HCT116 (cell line): ENCODE measurements at regions not wholly inside any gene's neighbourhood (a gene's known extent, or its start where the extent isn't known, plus 50 kb on each side); places are given as distances from the start of the nearest gene placed in this dataset.

Source experiments
- ATAC-seq: fragments of 200-7000 bp; cut with Tn5 transposase; 2 replicates; pipeline ENCODE4 v1.9.1; 2020; ENCODE audit warnings: mild to moderate bottlenecking, moderate library complexity
- BruUV-seq: library from RNA; stranded (reverse); fragments of 400-500 nt; replicated peaks from 2 replicates; lab custom pipeline; 2021; lab: Mats Ljungman, UMichigan
- CTCF ChIA-PET: fragments of 300-600 bp; sonication (Branson Sonifier 250); formaldehyde crosslinking; loops from one replicate; lab custom pipeline; 2021; ENCODE audit warnings: antibody characterized with exemption; lab: Charles Lee
- POLR2A ChIA-PET: fragments of 300-600, 350-600 bp; sonication (Branson Sonifier 250); formaldehyde crosslinking; loops from one replicate; lab custom pipeline; 2021; ENCODE audit warnings: antibody characterized with exemption; lab: Charles Lee
- RAD21 ChIA-PET, 2 experiments: fragments of 300-600 bp; sonication (Branson Sonifier 250); formaldehyde crosslinking; loops; one replicate each; lab custom pipeline; 2023; ENCODE audit warnings: low total read pairs in 2 of 2; ENCODE audit not compliant: uncharacterized antibody in 2 of 2, unreplicated experiment in 2 of 2, low non-redundant PET in 1 of 2; lab: Charles Lee
- DNase-seq: peaks from one replicate; pipeline ENCODE4 v3.0.0-alpha.2; 2010; ENCODE audit warnings: low read depth, low spot score
- H2AFZ ChIP-seq: fragments of 200-600 bp; shearing (Covaris generic), sonication (generic); 2 replicates; pipeline ENCODE4 v1.6.1; 2017; ENCODE audit warnings: low read depth, mixed run types, mixed read lengths, antibody characterized with exemption, low read length; ENCODE audit not compliant: poor library complexity, severe bottlenecking
- H3K27ac ChIP-seq: 2 replicates; pipeline ENCODE4 v1.5.1; 2012; ENCODE audit warnings: low read depth, low read length
- H3K27me3 ChIP-seq: fragments of 200-600 bp; sonication (generic); 2 replicates; pipeline ENCODE4 v1.6.1; 2016; ENCODE audit warnings: mixed run types, low read length, mixed read lengths; ENCODE audit not compliant: insufficient read depth
- H3K36me3 ChIP-seq, 2 experiments: fragments of 200-500 bp in 1 of 2; fragments of 200-600 bp in 1 of 2; sonication (Bioruptor generic) in 1 of 2; sonication (generic) in 1 of 2; 2 replicates each; pipeline versions ENCODE4 v1.5.1 to v1.6.1; 2014 to 2016; ENCODE audit warnings: low read length in 2 of 2, inconsistent platforms in 1 of 2, mixed read lengths in 1 of 2, mixed run types in 1 of 2; ENCODE audit not compliant: insufficient read depth in 2 of 2, control insufficient read depth in 1 of 2
- H3K4me1 ChIP-seq, 2 experiments: fragments of 200-600 bp in 1 of 2; sonication (generic) in 1 of 2; 2 replicates each; pipeline versions ENCODE4 v1.5.1 to v1.6.1; 2012 to 2017; ENCODE audit warnings: low read length in 2 of 2, inconsistent platforms in 1 of 2, mild to moderate bottlenecking in 1 of 2, mixed read lengths in 1 of 2, mixed run types in 1 of 2, moderate library complexity in 1 of 2; ENCODE audit not compliant: insufficient read depth in 2 of 2, control insufficient read depth in 1 of 2
- H3K4me2 ChIP-seq: fragments of 200-600 bp; sonication (generic); 2 replicates; pipeline ENCODE4 v1.6.1; 2017; ENCODE audit warnings: mixed run types, low read length, mixed read lengths
- H3K4me3 ChIP-seq, 2 experiments: fragments of 200-600 bp in 1 of 2; sonication (generic) in 1 of 2; replicated peaks in 1 of 2; 2 replicates each; pipeline ENCODE4 v1.5.1; 2011 to 2016; ENCODE audit warnings: low read length in 2 of 2, control low read depth in 1 of 2, low read depth in 1 of 2, mild to moderate bottlenecking in 1 of 2, mixed read lengths in 1 of 2, mixed run types in 1 of 2
- H3K79me2 ChIP-seq: fragments of 200-600 bp; sonication (generic); 2 replicates; pipeline ENCODE4 v1.6.1; 2017; ENCODE audit warnings: mild to moderate bottlenecking, mixed run types, low read length, moderate library complexity, mixed read lengths; ENCODE audit not compliant: insufficient read depth
- H3K9ac ChIP-seq: fragments of 200-600 bp; sonication (generic); 2 replicates; pipeline ENCODE4 v1.6.1; 2016; ENCODE audit warnings: low read length, mixed read lengths
- H3K9me2 ChIP-seq: fragments of 200-600 bp; sonication (generic), shearing (Covaris generic); 2 replicates; pipeline ENCODE4 v1.6.1; 2017; ENCODE audit warnings: mixed run types, mild to moderate bottlenecking, moderate library complexity; ENCODE audit not compliant: insufficient read depth
- H3K9me3 ChIP-seq, 2 experiments: fragments of 200-500 bp in 1 of 2; fragments of 200-600 bp in 1 of 2; sonication (Bioruptor generic) in 1 of 2; sonication (generic) in 1 of 2; 2 replicates each; pipeline ENCODE4 v1.6.1; 2014 to 2017; ENCODE audit warnings: low read length in 2 of 2, mixed read lengths in 2 of 2, inconsistent platforms in 1 of 2, low read depth in 1 of 2, mild to moderate bottlenecking in 1 of 2, mixed run types in 1 of 2, moderate library complexity in 1 of 2; ENCODE audit not compliant: control insufficient read depth in 1 of 2, insufficient read depth in 1 of 2
- H4K20me1 ChIP-seq: fragments of 200-600 bp; sonication (generic), shearing (Covaris generic); 2 replicates; pipeline ENCODE4 v1.6.1; 2017; ENCODE audit warnings: mixed run types, mild to moderate bottlenecking, moderate library complexity; ENCODE audit not compliant: insufficient read depth
- CBX3 ChIP-seq: IDR thresholded peaks from 2 replicates; pipeline ENCODE4 v1.6.1; 2012; ENCODE audit warnings: low read depth
- CEBPB ChIP-seq: IDR thresholded peaks from 2 replicates; pipeline ENCODE4 v1.6.1; 2012; ENCODE audit warnings: low read depth
- ELF1 ChIP-seq: IDR thresholded peaks from 2 replicates; pipeline ENCODE4 v1.6.1; 2012; ENCODE audit warnings: low read depth, borderline replicate concordance
- EZH2 ChIP-seq: fragments of 200-600 bp; sonication (generic); IDR thresholded peaks from 2 replicates; pipeline ENCODE4 v1.6.1; 2017; ENCODE audit warnings: antibody characterized with exemption, mixed run types
- EZH2phosphoT487 ChIP-seq: fragments of 200-600 bp; IDR thresholded peaks from 2 replicates; pipeline ENCODE4 v1.6.1; 2018; ENCODE audit warnings: antibody characterized with exemption, borderline replicate concordance
- FOSL1 ChIP-seq: IDR thresholded peaks from 2 replicates; pipeline ENCODE4 v1.6.1; 2012; ENCODE audit warnings: low read depth
- POLR2A ChIP-seq: IDR thresholded peaks from 2 replicates; pipeline ENCODE4 v1.7.0; 2011; ENCODE audit warnings: borderline replicate concordance; ENCODE audit not compliant: insufficient read depth, insufficient read length; ENCODE audit errors: extremely low read depth
- POLR2AphosphoS5 ChIP-seq: IDR thresholded peaks from 2 replicates; pipeline ENCODE4 v1.6.1; 2011; ENCODE audit warnings: mild to moderate bottlenecking, low read depth, low read length, moderate library complexity
- RAD21 ChIP-seq: IDR thresholded peaks from 2 replicates; pipeline ENCODE4 v1.6.1; 2012; ENCODE audit warnings: low read depth, mild to moderate bottlenecking
- SIN3A ChIP-seq: IDR thresholded peaks from 2 replicates; pipeline ENCODE4 v1.6.1; 2012; ENCODE audit warnings: low read depth
- SP1 ChIP-seq: IDR thresholded peaks from 2 replicates; pipeline ENCODE4 v1.6.1; 2012; ENCODE audit warnings: low read depth
- SRF ChIP-seq: IDR thresholded peaks from 2 replicates; pipeline ENCODE4 v1.6.1; 2012; ENCODE audit warnings: low read depth
- YY1 ChIP-seq: IDR thresholded peaks from 2 replicates; pipeline ENCODE4 v1.6.1; 2011; ENCODE audit warnings: low read length, low read depth, moderate library complexity, mild to moderate bottlenecking; ENCODE audit not compliant: insufficient replicate concordance; ENCODE audit errors: extremely low read depth
- ZFX ChIP-seq: fragments of 450-650 bp; IDR thresholded peaks from 2 replicates; pipeline ENCODE4 v1.6.1; 2017
- ZNF274 ChIP-seq: fragments of 200-500 bp; sonication (Bioruptor generic); IDR thresholded peaks from 2 replicates; pipeline ENCODE4 v1.6.1; 2014; ENCODE audit warnings: mild to moderate bottlenecking, low read depth, low read length, inconsistent platforms
- intact Hi-C: fragments of 100-400 bp; cut with micrococcal nuclease; formaldehyde crosslinking; loops from 2 replicates; pipeline ENCODE4 v1.10.0; 2022
- TF ChIP-seq, protein P1 (sequence below), 3 experiments: fragments of 200-600 bp in 1 of 3; sonication (generic) in 1 of 3; IDR thresholded peaks in 2 of 3; conservative IDR thresholded peaks in 1 of 3; 2 replicates each; pipeline ENCODE4 v1.5.1; 2012 to 2017; ENCODE audit warnings: low read depth in 2 of 3, low read length in 2 of 3, antibody characterized with exemption in 1 of 3, borderline replicate concordance in 1 of 3, control low read depth in 1 of 3, mild to moderate bottlenecking in 1 of 3, mixed read lengths in 1 of 3, mixed run types in 1 of 3, moderate library complexity in 1 of 3; ENCODE audit not compliant: insufficient read depth in 1 of 3
- TF ChIP-seq, protein P2 (sequence below): IDR thresholded peaks from 2 replicates; pipeline ENCODE4 v1.6.1; 2012
- TF ChIP-seq, protein P3 (sequence below): IDR thresholded peaks from 2 replicates; pipeline ENCODE4 v1.6.1; 2012
- TF ChIP-seq, protein P4 (sequence below): IDR thresholded peaks from 2 replicates; pipeline ENCODE4 v1.6.1; 2012; ENCODE audit warnings: low read depth
- TF ChIP-seq, protein P5 (sequence below): IDR thresholded peaks from 2 replicates; pipeline ENCODE4 v1.6.1; 2011; ENCODE audit warnings: mild to moderate bottlenecking, low read length, moderate library complexity; ENCODE audit not compliant: insufficient replicate concordance; ENCODE audit errors: extremely low read depth

DNA sequence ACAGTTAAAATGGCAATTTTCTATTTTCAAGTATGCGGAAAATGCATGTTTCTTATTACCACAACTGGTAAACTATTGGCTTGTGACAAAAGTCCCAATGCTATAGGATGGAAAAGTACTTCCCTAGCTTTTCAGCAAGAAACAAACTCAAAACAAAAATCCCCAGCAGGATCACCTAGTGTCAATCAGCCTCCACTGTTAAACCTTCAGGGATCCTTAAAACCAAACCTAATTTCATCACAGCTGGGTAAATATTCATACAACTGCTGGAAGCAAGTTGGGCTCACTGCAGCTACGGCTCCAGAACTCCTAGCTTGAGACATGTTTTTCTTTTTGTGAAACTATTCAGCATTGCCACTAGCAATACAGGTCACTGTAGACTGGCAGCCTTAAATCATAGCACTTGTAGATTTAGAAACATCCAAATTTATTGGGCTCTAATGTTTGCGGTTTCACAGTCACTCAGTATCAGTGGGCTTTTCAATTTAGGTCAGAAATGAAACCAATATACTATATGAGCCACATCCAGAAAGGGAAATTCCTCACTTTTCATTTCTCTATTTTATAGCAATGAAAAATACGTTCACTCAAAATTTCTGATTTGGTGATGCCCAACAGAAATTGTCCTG is 145.2 kb upstream of the ANK3 start:
- no peaks in the 10 kb centered on the region for H3K79me2 ChIP-seq
- no TSS peak for BruUV-seq
- no peak overlapping the region for H2AFZ ChIP-seq
- intact Hi-C loops = no loop called here
- no peak overlapping the region for H3K27ac ChIP-seq
- ChIA-PET POLR2A (no interaction called here), RAD21 (no interaction called here), CTCF (no interaction called here)
- H3K4me2 ChIP-seq = no peak overlapping the region
- H3K4me3 ChIP-seq = no peak overlapping the region
- TF ChIP-seq ELF1 (no peak), SP1 (no peak), POLR2AphosphoS5 (no peak), FOSL1 (no peak), SIN3A (no peak), ZFX (no peak), YY1 (no peak), POLR2A (no peak), ZNF274 (no peak), EZH2phosphoT487 (no peak), SRF (no peak), RAD21 (no peak), CBX3 (no peak), CEBPB (no peak), EZH2 (no peak)
- TF ChIP-seq, protein P1, sequence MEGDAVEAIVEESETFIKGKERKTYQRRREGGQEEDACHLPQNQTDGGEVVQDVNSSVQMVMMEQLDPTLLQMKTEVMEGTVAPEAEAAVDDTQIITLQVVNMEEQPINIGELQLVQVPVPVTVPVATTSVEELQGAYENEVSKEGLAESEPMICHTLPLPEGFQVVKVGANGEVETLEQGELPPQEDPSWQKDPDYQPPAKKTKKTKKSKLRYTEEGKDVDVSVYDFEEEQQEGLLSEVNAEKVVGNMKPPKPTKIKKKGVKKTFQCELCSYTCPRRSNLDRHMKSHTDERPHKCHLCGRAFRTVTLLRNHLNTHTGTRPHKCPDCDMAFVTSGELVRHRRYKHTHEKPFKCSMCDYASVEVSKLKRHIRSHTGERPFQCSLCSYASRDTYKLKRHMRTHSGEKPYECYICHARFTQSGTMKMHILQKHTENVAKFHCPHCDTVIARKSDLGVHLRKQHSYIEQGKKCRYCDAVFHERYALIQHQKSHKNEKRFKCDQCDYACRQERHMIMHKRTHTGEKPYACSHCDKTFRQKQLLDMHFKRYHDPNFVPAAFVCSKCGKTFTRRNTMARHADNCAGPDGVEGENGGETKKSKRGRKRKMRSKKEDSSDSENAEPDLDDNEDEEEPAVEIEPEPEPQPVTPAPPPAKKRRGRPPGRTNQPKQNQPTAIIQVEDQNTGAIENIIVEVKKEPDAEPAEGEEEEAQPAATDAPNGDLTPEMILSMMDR (IDR thresholded peaks at IDR 0.05 in 2 of 3, conservative IDR thresholded peaks at IDR 0.05 in 1 of 3; ENCODE audit: borderline replicate concordance in 1 of 3, insufficient read depth in 1 of 3, low read depth in 2 of 3, low read length in 2 of 3) = no peak
- TF ChIP-seq, protein P2, sequence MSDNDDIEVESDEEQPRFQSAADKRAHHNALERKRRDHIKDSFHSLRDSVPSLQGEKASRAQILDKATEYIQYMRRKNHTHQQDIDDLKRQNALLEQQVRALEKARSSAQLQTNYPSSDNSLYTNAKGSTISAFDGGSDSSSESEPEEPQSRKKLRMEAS = no peak
- TF ChIP-seq, protein P3, sequence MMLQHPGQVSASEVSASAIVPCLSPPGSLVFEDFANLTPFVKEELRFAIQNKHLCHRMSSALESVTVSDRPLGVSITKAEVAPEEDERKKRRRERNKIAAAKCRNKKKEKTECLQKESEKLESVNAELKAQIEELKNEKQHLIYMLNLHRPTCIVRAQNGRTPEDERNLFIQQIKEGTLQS = no peak
- TF ChIP-seq, protein P4, sequence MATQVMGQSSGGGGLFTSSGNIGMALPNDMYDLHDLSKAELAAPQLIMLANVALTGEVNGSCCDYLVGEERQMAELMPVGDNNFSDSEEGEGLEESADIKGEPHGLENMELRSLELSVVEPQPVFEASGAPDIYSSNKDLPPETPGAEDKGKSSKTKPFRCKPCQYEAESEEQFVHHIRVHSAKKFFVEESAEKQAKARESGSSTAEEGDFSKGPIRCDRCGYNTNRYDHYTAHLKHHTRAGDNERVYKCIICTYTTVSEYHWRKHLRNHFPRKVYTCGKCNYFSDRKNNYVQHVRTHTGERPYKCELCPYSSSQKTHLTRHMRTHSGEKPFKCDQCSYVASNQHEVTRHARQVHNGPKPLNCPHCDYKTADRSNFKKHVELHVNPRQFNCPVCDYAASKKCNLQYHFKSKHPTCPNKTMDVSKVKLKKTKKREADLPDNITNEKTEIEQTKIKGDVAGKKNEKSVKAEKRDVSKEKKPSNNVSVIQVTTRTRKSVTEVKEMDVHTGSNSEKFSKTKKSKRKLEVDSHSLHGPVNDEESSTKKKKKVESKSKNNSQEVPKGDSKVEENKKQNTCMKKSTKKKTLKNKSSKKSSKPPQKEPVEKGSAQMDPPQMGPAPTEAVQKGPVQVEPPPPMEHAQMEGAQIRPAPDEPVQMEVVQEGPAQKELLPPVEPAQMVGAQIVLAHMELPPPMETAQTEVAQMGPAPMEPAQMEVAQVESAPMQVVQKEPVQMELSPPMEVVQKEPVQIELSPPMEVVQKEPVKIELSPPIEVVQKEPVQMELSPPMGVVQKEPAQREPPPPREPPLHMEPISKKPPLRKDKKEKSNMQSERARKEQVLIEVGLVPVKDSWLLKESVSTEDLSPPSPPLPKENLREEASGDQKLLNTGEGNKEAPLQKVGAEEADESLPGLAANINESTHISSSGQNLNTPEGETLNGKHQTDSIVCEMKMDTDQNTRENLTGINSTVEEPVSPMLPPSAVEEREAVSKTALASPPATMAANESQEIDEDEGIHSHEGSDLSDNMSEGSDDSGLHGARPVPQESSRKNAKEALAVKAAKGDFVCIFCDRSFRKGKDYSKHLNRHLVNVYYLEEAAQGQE = no peak
- TF ChIP-seq, protein P5, sequence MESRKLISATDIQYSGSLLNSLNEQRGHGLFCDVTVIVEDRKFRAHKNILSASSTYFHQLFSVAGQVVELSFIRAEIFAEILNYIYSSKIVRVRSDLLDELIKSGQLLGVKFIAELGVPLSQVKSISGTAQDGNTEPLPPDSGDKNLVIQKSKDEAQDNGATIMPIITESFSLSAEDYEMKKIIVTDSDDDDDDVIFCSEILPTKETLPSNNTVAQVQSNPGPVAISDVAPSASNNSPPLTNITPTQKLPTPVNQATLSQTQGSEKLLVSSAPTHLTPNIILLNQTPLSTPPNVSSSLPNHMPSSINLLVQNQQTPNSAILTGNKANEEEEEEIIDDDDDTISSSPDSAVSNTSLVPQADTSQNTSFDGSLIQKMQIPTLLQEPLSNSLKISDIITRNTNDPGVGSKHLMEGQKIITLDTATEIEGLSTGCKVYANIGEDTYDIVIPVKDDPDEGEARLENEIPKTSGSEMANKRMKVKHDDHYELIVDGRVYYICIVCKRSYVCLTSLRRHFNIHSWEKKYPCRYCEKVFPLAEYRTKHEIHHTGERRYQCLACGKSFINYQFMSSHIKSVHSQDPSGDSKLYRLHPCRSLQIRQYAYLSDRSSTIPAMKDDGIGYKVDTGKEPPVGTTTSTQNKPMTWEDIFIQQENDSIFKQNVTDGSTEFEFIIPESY = no peak
- no peaks in the 10 kb centered on the region for H3K36me3 ChIP-seq
- ATAC-seq (no peak), DNase-seq (no peak)
- no peaks in the 10 kb centered on the region for H3K27me3 ChIP-seq
- no peaks in the 10 kb centered on the region for H4K20me1 ChIP-seq
- no peaks in the 10 kb centered on the region for H3K9me3 ChIP-seq
- H3K9ac ChIP-seq = no peak overlapping the region
- peaks cover 7 to 25% of the 10 kb centered on the region in 2 experiments; a peak in 3 of 4 replicates for H3K4me1 ChIP-seq
- H3K9me2 ChIP-seq = no peaks in the 10 kb centered on the region
